ENCODE measurements at regions not wholly inside any gene's neighbourhood (a gene's known extent, or its start where the extent isn't known, plus 50 kb on each side); places are given as distances from the start of the nearest gene placed in this dataset.

- ATAC-seq (no peak), DNase-seq (ENCODE audit: low spot score) (no peak), FAIRE-seq (no peak)
- ChIA-PET POLR2A (no interaction called here), CTCF (ENCODE audit: low intra/inter-chr PET ratio, low total read pairs) (no interaction called here)
- Histone ChIP-seq H3K27me3 (ENCODE audit: control insufficient read depth in 1 of 2, insufficient read depth in 2 of 2, low read length in 2 of 2) (peaks cover 0 to 6% of the 10 kb centered on the region in 2 experiments; a peak in 1 of 5 replicates), H3K9ac (ENCODE audit: insufficient read depth, low read depth, low read length) (no peak overlapping the region), H3K4me3 (replicated peaks in 1 of 3; ENCODE audit: insufficient read depth in 1 of 3, low read depth in 2 of 3, low read length in 3 of 3) (no peak overlapping the region), H2AFZ (ENCODE audit: low read length) (no peak overlapping the region), H3K4me2 (ENCODE audit: low read depth, low read length) (no peak overlapping the region), H3K79me2 (ENCODE audit: insufficient read depth, low read length) (no peaks in the 10 kb centered on the region), H3K36me3 (replicated peaks in 1 of 2; ENCODE audit: control insufficient read depth in 1 of 2, insufficient read depth in 2 of 2, low read length in 2 of 2) (no peaks in the 10 kb centered on the region), H3K27ac (ENCODE audit: extremely low read length, insufficient read depth, low read length) (no peak overlapping the region), H4K20me1 (ENCODE audit: insufficient read depth, low read length) (no peaks in the 10 kb centered on the region), H3K4me1 (ENCODE audit: insufficient read depth, low read length) (no peaks in the 10 kb centered on the region), H3K9me3 (ENCODE audit: low read length) (no peaks in the 10 kb centered on the region)
- WGBS (ENCODE audit: low lambda C conversion rate): 17% methylated on average over 4 of the region's 4 CpGs
- intact Hi-C loops (cut with micrococcal nuclease; ENCODE audit: unreplicated experiment): no loop called here
- no TSS peak for BruUV-seq (replicated peaks)
- in situ Hi-C loops (cut with HindIII; ENCODE audit: extremely low pct_ligation_motif_present, low pct_unique_long_range_greater_than_20kb): no loop called here
- TF ChIP-seq MZF1 (CRISPR knock-in tag; IDR thresholded peaks at IDR 0.05; ENCODE audit: borderline replicate concordance) (no peak), ZNF878 (CRISPR knock-in tag; IDR thresholded peaks at IDR 0.05) (no peak), ZNF20 (CRISPR knock-in tag; IDR thresholded peaks at IDR 0.05) (no peak), SPEN (CRISPR knock-in tag; IDR thresholded peaks at IDR 0.05; ENCODE audit: low read depth) (no peak), ARNT2 (CRISPR knock-in tag; IDR thresholded peaks at IDR 0.05; ENCODE audit: low read depth) (no peak), SIX4 (CRISPR knock-in tag; IDR thresholded peaks at IDR 0.05) (no peak), E2F5 (CRISPR knock-in tag; conservative IDR thresholded peaks at IDR 0.05) (no peak), JDP2 (CRISPR knock-in tag; IDR thresholded peaks at IDR 0.05; ENCODE audit: borderline replicate concordance) (no peak), KLF13 (CRISPR knock-in tag; IDR thresholded peaks at IDR 0.05) (no peak), SRY (CRISPR knock-in tag; IDR thresholded peaks at IDR 0.05) (no peak), SP2 (CRISPR knock-in tag; IDR thresholded peaks at IDR 0.05) (no peak), TCF12 (IDR thresholded peaks at IDR 0.05) (no peak), TCF12 (CRISPR knock-in tag; IDR thresholded peaks at IDR 0.05) (no peak), RERE (CRISPR knock-in tag; IDR thresholded peaks at IDR 0.05; ENCODE audit: low read depth) (no peak), AGO2 (optimal IDR thresholded peaks at IDR 0.05; ENCODE audit: low read depth, low read length) (no peak), MTA3 (CRISPR knock-in tag; IDR thresholded peaks at IDR 0.05) (no peak)
- TF ChIP-seq, protein P1, sequence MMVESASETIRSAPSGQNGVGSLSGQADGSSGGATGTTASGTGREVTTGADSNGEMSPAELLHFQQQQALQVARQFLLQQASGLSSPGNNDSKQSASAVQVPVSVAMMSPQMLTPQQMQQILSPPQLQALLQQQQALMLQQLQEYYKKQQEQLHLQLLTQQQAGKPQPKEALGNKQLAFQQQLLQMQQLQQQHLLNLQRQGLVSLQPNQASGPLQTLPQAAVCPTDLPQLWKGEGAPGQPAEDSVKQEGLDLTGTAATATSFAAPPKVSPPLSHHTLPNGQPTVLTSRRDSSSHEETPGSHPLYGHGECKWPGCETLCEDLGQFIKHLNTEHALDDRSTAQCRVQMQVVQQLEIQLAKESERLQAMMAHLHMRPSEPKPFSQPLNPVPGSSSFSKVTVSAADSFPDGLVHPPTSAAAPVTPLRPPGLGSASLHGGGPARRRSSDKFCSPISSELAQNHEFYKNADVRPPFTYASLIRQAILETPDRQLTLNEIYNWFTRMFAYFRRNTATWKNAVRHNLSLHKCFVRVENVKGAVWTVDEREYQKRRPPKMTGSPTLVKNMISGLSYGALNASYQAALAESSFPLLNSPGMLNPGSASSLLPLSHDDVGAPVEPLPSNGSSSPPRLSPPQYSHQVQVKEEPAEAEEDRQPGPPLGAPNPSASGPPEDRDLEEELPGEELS (CRISPR knock-in tag; IDR thresholded peaks at IDR 0.05): no peak
Observed at GRCh38 chr15:34699968-34700640, 54.7 kb downstream of the GJD2 start.
